HCT116 (cell line): ENCODE measurements at regions not wholly inside any gene's neighbourhood (a gene's known extent, or its start where the extent isn't known, plus 50 kb on each side); places are given as distances from the start of the nearest gene placed in this dataset.

Source experiments
- ATAC-seq: fragments of 200-7000 bp; cut with Tn5 transposase; 2 replicates; pipeline ENCODE4 v1.9.1; 2020; ENCODE audit warnings: mild to moderate bottlenecking, moderate library complexity
- BruUV-seq: library from RNA; stranded (reverse); fragments of 400-500 nt; replicated peaks from 2 replicates; lab custom pipeline; 2021; lab: Mats Ljungman, UMichigan
- CTCF ChIA-PET: fragments of 300-600 bp; sonication (Branson Sonifier 250); formaldehyde crosslinking; loops from one replicate; lab custom pipeline; 2021; ENCODE audit warnings: antibody characterized with exemption; lab: Charles Lee
- POLR2A ChIA-PET: fragments of 300-600, 350-600 bp; sonication (Branson Sonifier 250); formaldehyde crosslinking; loops from one replicate; lab custom pipeline; 2021; ENCODE audit warnings: antibody characterized with exemption; lab: Charles Lee
- RAD21 ChIA-PET, 2 experiments: fragments of 300-600 bp; sonication (Branson Sonifier 250); formaldehyde crosslinking; loops; one replicate each; lab custom pipeline; 2023; ENCODE audit warnings: low total read pairs in 2 of 2; ENCODE audit not compliant: uncharacterized antibody in 2 of 2, unreplicated experiment in 2 of 2, low non-redundant PET in 1 of 2; lab: Charles Lee
- DNase-seq: peaks from one replicate; pipeline ENCODE4 v3.0.0-alpha.2; 2010; ENCODE audit warnings: low read depth, low spot score
- H2AFZ ChIP-seq: fragments of 200-600 bp; shearing (Covaris generic), sonication (generic); 2 replicates; pipeline ENCODE4 v1.6.1; 2017; ENCODE audit warnings: low read depth, mixed run types, mixed read lengths, antibody characterized with exemption, low read length; ENCODE audit not compliant: poor library complexity, severe bottlenecking
- H3K27ac ChIP-seq: 2 replicates; pipeline ENCODE4 v1.5.1; 2012; ENCODE audit warnings: low read depth, low read length
- H3K27me3 ChIP-seq: fragments of 200-600 bp; sonication (generic); 2 replicates; pipeline ENCODE4 v1.6.1; 2016; ENCODE audit warnings: mixed run types, low read length, mixed read lengths; ENCODE audit not compliant: insufficient read depth
- H3K36me3 ChIP-seq, 2 experiments: fragments of 200-500 bp in 1 of 2; fragments of 200-600 bp in 1 of 2; sonication (Bioruptor generic) in 1 of 2; sonication (generic) in 1 of 2; 2 replicates each; pipeline versions ENCODE4 v1.5.1 to v1.6.1; 2014 to 2016; ENCODE audit warnings: low read length in 2 of 2, inconsistent platforms in 1 of 2, mixed read lengths in 1 of 2, mixed run types in 1 of 2; ENCODE audit not compliant: insufficient read depth in 2 of 2, control insufficient read depth in 1 of 2
- H3K4me1 ChIP-seq, 2 experiments: fragments of 200-600 bp in 1 of 2; sonication (generic) in 1 of 2; 2 replicates each; pipeline versions ENCODE4 v1.5.1 to v1.6.1; 2012 to 2017; ENCODE audit warnings: low read length in 2 of 2, inconsistent platforms in 1 of 2, mild to moderate bottlenecking in 1 of 2, mixed read lengths in 1 of 2, mixed run types in 1 of 2, moderate library complexity in 1 of 2; ENCODE audit not compliant: insufficient read depth in 2 of 2, control insufficient read depth in 1 of 2
- H3K4me2 ChIP-seq: fragments of 200-600 bp; sonication (generic); 2 replicates; pipeline ENCODE4 v1.6.1; 2017; ENCODE audit warnings: mixed run types, low read length, mixed read lengths
- H3K4me3 ChIP-seq, 2 experiments: fragments of 200-600 bp in 1 of 2; sonication (generic) in 1 of 2; replicated peaks in 1 of 2; 2 replicates each; pipeline ENCODE4 v1.5.1; 2011 to 2016; ENCODE audit warnings: low read length in 2 of 2, control low read depth in 1 of 2, low read depth in 1 of 2, mild to moderate bottlenecking in 1 of 2, mixed read lengths in 1 of 2, mixed run types in 1 of 2
- H3K79me2 ChIP-seq: fragments of 200-600 bp; sonication (generic); 2 replicates; pipeline ENCODE4 v1.6.1; 2017; ENCODE audit warnings: mild to moderate bottlenecking, mixed run types, low read length, moderate library complexity, mixed read lengths; ENCODE audit not compliant: insufficient read depth
- H3K9ac ChIP-seq: fragments of 200-600 bp; sonication (generic); 2 replicates; pipeline ENCODE4 v1.6.1; 2016; ENCODE audit warnings: low read length, mixed read lengths
- H3K9me2 ChIP-seq: fragments of 200-600 bp; sonication (generic), shearing (Covaris generic); 2 replicates; pipeline ENCODE4 v1.6.1; 2017; ENCODE audit warnings: mixed run types, mild to moderate bottlenecking, moderate library complexity; ENCODE audit not compliant: insufficient read depth
- H3K9me3 ChIP-seq, 2 experiments: fragments of 200-500 bp in 1 of 2; fragments of 200-600 bp in 1 of 2; sonication (Bioruptor generic) in 1 of 2; sonication (generic) in 1 of 2; 2 replicates each; pipeline ENCODE4 v1.6.1; 2014 to 2017; ENCODE audit warnings: low read length in 2 of 2, mixed read lengths in 2 of 2, inconsistent platforms in 1 of 2, low read depth in 1 of 2, mild to moderate bottlenecking in 1 of 2, mixed run types in 1 of 2, moderate library complexity in 1 of 2; ENCODE audit not compliant: control insufficient read depth in 1 of 2, insufficient read depth in 1 of 2
- H4K20me1 ChIP-seq: fragments of 200-600 bp; sonication (generic), shearing (Covaris generic); 2 replicates; pipeline ENCODE4 v1.6.1; 2017; ENCODE audit warnings: mixed run types, mild to moderate bottlenecking, moderate library complexity; ENCODE audit not compliant: insufficient read depth
- ATF3 ChIP-seq: IDR thresholded peaks from 2 replicates; pipeline ENCODE4 v1.6.1; 2012
- CBX3 ChIP-seq: IDR thresholded peaks from 2 replicates; pipeline ENCODE4 v1.6.1; 2012; ENCODE audit warnings: low read depth
- CTCF ChIP-seq, 3 experiments: fragments of 200-600 bp in 1 of 3; sonication (generic) in 1 of 3; IDR thresholded peaks in 2 of 3; conservative IDR thresholded peaks in 1 of 3; 2 replicates each; pipeline ENCODE4 v1.5.1; 2012 to 2017; ENCODE audit warnings: low read depth in 2 of 3, low read length in 2 of 3, antibody characterized with exemption in 1 of 3, borderline replicate concordance in 1 of 3, control low read depth in 1 of 3, mild to moderate bottlenecking in 1 of 3, mixed read lengths in 1 of 3, mixed run types in 1 of 3, moderate library complexity in 1 of 3; ENCODE audit not compliant: insufficient read depth in 1 of 3
- EGR1 ChIP-seq: IDR thresholded peaks from 2 replicates; pipeline ENCODE4 v1.6.1; 2012; ENCODE audit warnings: low read depth
- ELF1 ChIP-seq: IDR thresholded peaks from 2 replicates; pipeline ENCODE4 v1.6.1; 2012; ENCODE audit warnings: low read depth, borderline replicate concordance
- EZH2 ChIP-seq: fragments of 200-600 bp; sonication (generic); IDR thresholded peaks from 2 replicates; pipeline ENCODE4 v1.6.1; 2017; ENCODE audit warnings: antibody characterized with exemption, mixed run types
- FOSL1 ChIP-seq: IDR thresholded peaks from 2 replicates; pipeline ENCODE4 v1.6.1; 2012; ENCODE audit warnings: low read depth
- POLR2A ChIP-seq: IDR thresholded peaks from 2 replicates; pipeline ENCODE4 v1.7.0; 2011; ENCODE audit warnings: borderline replicate concordance; ENCODE audit not compliant: insufficient read depth, insufficient read length; ENCODE audit errors: extremely low read depth
- SIN3A ChIP-seq: IDR thresholded peaks from 2 replicates; pipeline ENCODE4 v1.6.1; 2012; ENCODE audit warnings: low read depth
- ZBTB33 ChIP-seq: IDR thresholded peaks from 2 replicates; pipeline ENCODE4 v1.6.1; 2011; ENCODE audit warnings: mild to moderate bottlenecking, low read length, moderate library complexity; ENCODE audit not compliant: insufficient replicate concordance; ENCODE audit errors: extremely low read depth
- ZNF274 ChIP-seq: fragments of 200-500 bp; sonication (Bioruptor generic); IDR thresholded peaks from 2 replicates; pipeline ENCODE4 v1.6.1; 2014; ENCODE audit warnings: mild to moderate bottlenecking, low read depth, low read length, inconsistent platforms
- intact Hi-C: fragments of 100-400 bp; cut with micrococcal nuclease; formaldehyde crosslinking; loops from 2 replicates; pipeline ENCODE4 v1.10.0; 2022

GRCh38 chr13:55576389-55576788, 1564.3 kb upstream of the PRR20A start (continued):
- no peak for TF ChIP-seq ZBTB33

- BruUV-seq, result no TSS peak
- Histone ChIP-seq H3K9me2 (no peaks in the 10 kb centered on the region), H3K4me1 (no peaks in the 10 kb centered on the region), H3K4me3 (no peak overlapping the region), H3K4me2 (no peak overlapping the region), H3K27me3 (no peaks in the 10 kb centered on the region), H3K36me3 (no peaks in the 10 kb centered on the region), H4K20me1 (no peaks in the 10 kb centered on the region), H3K9me3 (peaks cover 3 to 17% of the 10 kb centered on the region in 2 experiments; a peak in 2 of 4 replicates), H2AFZ (no peak overlapping the region), H3K9ac (no peak overlapping the region), H3K27ac (no peak overlapping the region), H3K79me2 (no peaks in the 10 kb centered on the region)
- intact Hi-C loops, result no loop called here
- ChIA-PET POLR2A (no interaction called here), CTCF (no interaction called here), RAD21 (no interaction called here)
- ATAC-seq (no peak), DNase-seq (no peak)
- TF ChIP-seq ZBTB33, result no peak
- TF ChIP-seq SIN3A, result no peak
- TF ChIP-seq CTCF (IDR thresholded peaks at IDR 0.05 in 2 of 3, conservative IDR thresholded peaks at IDR 0.05 in 1 of 3; ENCODE audit: borderline replicate concordance in 1 of 3, insufficient read depth in 1 of 3, low read depth in 2 of 3, low read length in 2 of 3), result no peak
- no peak for TF ChIP-seq EGR1
- TF ChIP-seq EZH2, result no peak
- no peak for TF ChIP-seq POLR2A
- no peak for TF ChIP-seq CBX3
- TF ChIP-seq ATF3, result no peak
- no peak for TF ChIP-seq ZNF274
- no peak for TF ChIP-seq ELF1
- TF ChIP-seq FOSL1, result no peak
These were observed 1563.5 kb upstream of the PRR20A start for GRCh38 chr13:55577082-55577846.
